ENCODE measurements at regions not wholly inside any gene's neighbourhood (a gene's known extent, or its start where the extent isn't known, plus 50 kb on each side); places are given as distances from the start of the nearest gene placed in this dataset.

GRCh38 chr10:78306358-78306757 lies 272.7 kb downstream of the RPS24 start:
- 86 to 95% (median 92%) methylated on average over 5 of the region's 5 CpGs for WGBS, 4 donors
- intact Hi-C loops (cut with DNase I): loop anchor here in 1 of 2 donors (10.0 kb wide), 1 partner anchor 262 kb away; no protein-coding TSS in a partner anchor
- Histone ChIP-seq H3K9me3 (replicated peaks in 1 of 3) (no peaks in the 10 kb centered on the region), H3K27ac (no peak overlapping the region), H3K27me3 (no peaks in the 10 kb centered on the region), H3K36me3 (replicated peaks in 1 of 2) (no peaks in the 10 kb centered on the region), H3K4me1 (replicated peaks in 1 of 2) (peaks cover 0 to 17% of the 10 kb centered on the region in 2 donors), H3K4me3 (no peak overlapping the region)
- DNase-seq: peak in 1 of 7 donors; percentile 7
- no peak for TF ChIP-seq POLR2A (IDR thresholded peaks at IDR 0.05)
- TF ChIP-seq CTCF (IDR thresholded peaks at IDR 0.05): no peak

GRCh38 chr10:78307576-78307975 lies 273.9 kb downstream of the RPS24 start:
- no peaks in the 10 kb centered on the region for H3K9me3 ChIP-seq (replicated peaks in 1 of 3)
- DNase-seq: no peak
- intact Hi-C loops (cut with DNase I): loop anchor here in 1 of 2 donors (10.0 kb wide), 1 partner anchor 263 kb away; no protein-coding TSS in a partner anchor

GRCh38 chr10:78309536-78310237 lies 276.0 kb downstream of the RPS24 start:
- Histone ChIP-seq H3K9me3 (replicated peaks in 1 of 3) (no peaks in the 10 kb centered on the region), H3K4me3 (no peak overlapping the region), H3K36me3 (replicated peaks in 1 of 2) (no peaks in the 10 kb centered on the region), H3K27ac (no peak overlapping the region), H3K4me1 (replicated peaks in 1 of 2) (no peaks in the 10 kb centered on the region), H3K27me3 (no peaks in the 10 kb centered on the region)
- TF ChIP-seq POLR2A (IDR thresholded peaks at IDR 0.05) (no peak), CTCF (IDR thresholded peaks at IDR 0.05) (no peak)
- no peak for DNase-seq
- WGBS, 4 donors: 87 to 93% (median 91%) methylated on average over 15 of the region's 15 CpGs
- intact Hi-C loops (cut with DNase I): loop anchor here in 1 of 2 donors (10.0 kb wide), 1 partner anchor 265 kb away; no protein-coding TSS in a partner anchor

More at GRCh38 chr10:78307576-78307975, 273.9 kb downstream of the RPS24 start:
- no peaks in the 10 kb centered on the region for H3K27me3 ChIP-seq
- H3K4me3 ChIP-seq: no peak overlapping the region
- H3K27ac ChIP-seq: no peak overlapping the region
- no peak for TF ChIP-seq POLR2A (IDR thresholded peaks at IDR 0.05)
- TF ChIP-seq CTCF (IDR thresholded peaks at IDR 0.05): no peak
- no peaks in the 10 kb centered on the region for H3K36me3 ChIP-seq (replicated peaks in 1 of 2)
- WGBS, 4 donors: 41 to 69% (median 58%) methylated on average over 1 of the region's 1 CpG
- peaks cover 0 to 7% of the 10 kb centered on the region in 2 donors for H3K4me1 ChIP-seq (replicated peaks in 1 of 2)

- no peaks in the 10 kb centered on the region for H3K9me3 ChIP-seq (replicated peaks in 1 of 3)
- 74 to 98% (median 89%) methylated on average over 2 of the region's 2 CpGs for WGBS, 4 donors
- TF ChIP-seq CTCF (IDR thresholded peaks at IDR 0.05) (no peak), POLR2A (IDR thresholded peaks at IDR 0.05) (no peak)
- intact Hi-C loops (cut with DNase I): no loop called here
- H3K4me1 ChIP-seq (replicated peaks in 1 of 2): no peaks in the 10 kb centered on the region
- no peak for DNase-seq
- H3K4me3 ChIP-seq: no peak overlapping the region
- no peaks in the 10 kb centered on the region for H3K27me3 ChIP-seq
- no peak overlapping the region for H3K27ac ChIP-seq
- no peaks in the 10 kb centered on the region for H3K36me3 ChIP-seq (replicated peaks in 1 of 2)
These were observed 276.9 kb downstream of the RPS24 start for GRCh38 chr10:78310481-78311080.
